HepG2 (cell line): ENCODE measurements at regions not wholly inside any gene's neighbourhood (a gene's known extent, or its start where the extent isn't known, plus 50 kb on each side); places are given as distances from the start of the nearest gene placed in this dataset.
"Not testable (repeated sequence)": the region's sequence is repeated elsewhere in the genome, so short reads cannot be mapped to it uniquely, and the experiment has no call there.

Experiments used
- ATAC-seq: fragments of 200-7000 bp; cut with Tn5 transposase; 3 replicates; pipeline ENCODE4 v1.9.1; 2020; ENCODE audit warnings: mild to moderate bottlenecking, moderate library complexity
- BruUV-seq: library from RNA; stranded (reverse); fragments of 400-500 nt; replicated peaks from 2 replicates; lab custom pipeline; 2021; lab: Mats Ljungman, UMichigan
- CTCF ChIA-PET: fragments of 300-600 bp; formaldehyde crosslinking; extraction: SDS; loops from one replicate; lab custom pipeline; 2021; ENCODE audit warnings: low total read pairs, inconsistent platforms, low intra/inter-chr PET ratio; lab: Yijun Ruan, JAX
- POLR2A ChIA-PET: fragments of 350-600 bp; sonication (Branson Sonifier 250); formaldehyde crosslinking; loops from one replicate; lab custom pipeline; 2020; ENCODE audit warnings: antibody characterized with exemption, inconsistent platforms; lab: Yijun Ruan, JAX
- DNase-seq: peaks from one replicate; pipeline ENCODE4 v3.0.0-alpha.2; 2015; ENCODE audit warnings: low spot score
- FAIRE-seq: peaks from 3 replicates; lab custom pipeline; 2011; peaks lifted over from hg19 to GRCh38; lab: Jason Lieb, UNC
- H2AFZ ChIP-seq: one replicate; pipeline ENCODE4 v1.6.1; 2011; ENCODE audit warnings: low read length, inconsistent platforms
- H3K27ac ChIP-seq: fragments of 300-600 bp; 3 replicates; pipeline ENCODE4 v1.8.0; 2011; ENCODE audit warnings: mixed run types, mild to moderate bottlenecking, mixed read lengths, low read length, inconsistent platforms; ENCODE audit not compliant: insufficient read depth; ENCODE audit errors: extremely low read length
- H3K27me3 ChIP-seq, 2 experiments: fragments of 200-600 bp in 1 of 2; 2 replicates in 1 of 2; 3 replicates in 1 of 2; pipeline versions ENCODE4 v1.6.0 to v1.8.0; 2011; ENCODE audit warnings: low read length in 2 of 2, mild to moderate bottlenecking in 2 of 2, moderate library complexity in 2 of 2, inconsistent platforms in 1 of 2; ENCODE audit not compliant: insufficient read depth in 2 of 2, control insufficient read depth in 1 of 2
- H3K36me3 ChIP-seq, 2 experiments: fragments of 200-600 bp in 1 of 2; replicated peaks in 1 of 2; 2 replicates in 1 of 2; 3 replicates in 1 of 2; pipeline versions ENCODE4 v1.5.1 to v1.8.0; 2011; ENCODE audit warnings: low read length in 2 of 2, inconsistent platforms in 1 of 2; ENCODE audit not compliant: insufficient read depth in 2 of 2, control insufficient read depth in 1 of 2
- H3K4me1 ChIP-seq: 2 replicates; pipeline ENCODE4 v1.5.1; 2012; ENCODE audit warnings: low read length, inconsistent platforms; ENCODE audit not compliant: insufficient read depth
- H3K4me2 ChIP-seq: 2 replicates; pipeline ENCODE4 v1.6.0; 2011; ENCODE audit warnings: low read depth, low read length, inconsistent platforms
- H3K4me3 ChIP-seq, 3 experiments: fragments of 200-600 bp in 1 of 3; sonication (generic), shearing (Covaris generic) in 1 of 3; replicated peaks in 1 of 3; 2 replicates each; pipeline ENCODE4 v1.5.1; 2011 to 2016; ENCODE audit warnings: low read length in 3 of 3, inconsistent platforms in 2 of 3, low read depth in 2 of 3, mild to moderate bottlenecking in 2 of 3, control low read depth in 1 of 3, mixed read lengths in 1 of 3; ENCODE audit not compliant: insufficient read depth in 1 of 3
- H3K79me2 ChIP-seq: one replicate; pipeline ENCODE4 v1.6.1; 2011; ENCODE audit warnings: low read length, inconsistent platforms; ENCODE audit not compliant: insufficient read depth
- H3K9ac ChIP-seq: 2 replicates; pipeline ENCODE4 v1.6.0; 2011; ENCODE audit warnings: mild to moderate bottlenecking, low read depth, low read length, inconsistent platforms; ENCODE audit not compliant: insufficient read depth
- H3K9me3 ChIP-seq: 2 replicates; pipeline ENCODE4 v1.5.1; 2012; ENCODE audit warnings: mild to moderate bottlenecking, low read length
- H4K20me1 ChIP-seq: 2 replicates; pipeline ENCODE4 v1.6.0; 2011; ENCODE audit warnings: inconsistent platforms, mild to moderate bottlenecking, low read length, moderate library complexity; ENCODE audit not compliant: insufficient read depth
- ATF6 ChIP-seq: sonication (generic); formaldehyde crosslinking; conservative IDR thresholded peaks from 2 replicates; pipeline ENCODE4 v1.4.0; 2020; ENCODE audit warnings: missing genetic modification reagents
- CBFB ChIP-seq: sonication (generic); formaldehyde crosslinking; IDR thresholded peaks from 2 replicates; pipeline ENCODE4 v1.4.0; 2020; ENCODE audit warnings: missing genetic modification reagents
- IRF1 ChIP-seq: sonication (generic); formaldehyde crosslinking; IDR thresholded peaks from 2 replicates; pipeline ENCODE4 v1.4.0; 2020; ENCODE audit warnings: low read depth, mild to moderate bottlenecking, missing genetic modification reagents
- RXRB ChIP-seq: IDR thresholded peaks from 2 replicates; pipeline ENCODE4 v1.6.1; 2016; ENCODE audit warnings: borderline replicate concordance, missing genetic modification reagents, missing compliant biosample characterization
- ZNF34 ChIP-seq: sonication (generic); formaldehyde crosslinking; IDR thresholded peaks from 2 replicates; pipeline ENCODE4 v1.4.0; 2020; ENCODE audit warnings: mild to moderate bottlenecking, missing genetic modification reagents, borderline replicate concordance
- ZNF383 ChIP-seq: sonication (generic); formaldehyde crosslinking; IDR thresholded peaks from 2 replicates; pipeline ENCODE4 v1.4.0; 2020; ENCODE audit warnings: missing genetic modification reagents, mild to moderate bottlenecking, borderline replicate concordance
- WGBS: methylation state at CpG from one replicate; pipeline ENCODE4 v1.1.6; 2017; ENCODE audit warnings: low lambda C conversion rate; 5-methylcytosine and 5-hydroxymethylcytosine counted together
- in situ Hi-C: cut with HindIII; loops from 2 replicates; pipeline ENCODE4 v1.10.0; 2017; ENCODE audit warnings: low pct_unique_long_range_greater_than_20kb; ENCODE audit not compliant: extremely low pct_ligation_motif_present
- intact Hi-C: fragments of 100-400 bp; cut with micrococcal nuclease; formaldehyde crosslinking; loops from one replicate; pipeline ENCODE4 v1.10.0; 2022; ENCODE audit not compliant: unreplicated experiment

- TF ChIP-seq IRF1 (CRISPR knock-in tag) (no peak), CBFB (no peak), ZNF383 (CRISPR knock-in tag) (no peak), ATF6 (CRISPR knock-in tag) (no peak), RXRB (no peak), ZNF34 (CRISPR knock-in tag) (no peak)
Measured at GRCh38 chr3:154835639-154836038, 244.5 kb upstream of the MME start (continued).

- H3K36me3 ChIP-seq, in situ Hi-C loops, intact Hi-C loops, H3K4me1 ChIP-seq, H3K9me3 ChIP-seq, H4K20me1 ChIP-seq, H3K4me3 ChIP-seq, BruUV-seq, H3K79me2 ChIP-seq, DNase-seq, H3K9ac ChIP-seq, ATAC-seq, H2AFZ ChIP-seq, POLR2A ChIA-PET, H3K27ac ChIP-seq, H3K27me3 ChIP-seq, FAIRE-seq, CTCF ChIA-PET, H3K4me2 ChIP-seq: not testable (repeated sequence)
- WGBS: 9% methylated on average over 10 of the region's 12 CpGs
Measured at GRCh38 chr3:154834831-154835230, 245.3 kb upstream of the MME start.
